HUES6 (cell line): ENCODE measurements at regions not wholly inside any gene's neighbourhood (a gene's known extent, or its start where the extent isn't known, plus 50 kb on each side); places are given as distances from the start of the nearest gene placed in this dataset.

ENCODE experiments used
- H3K27ac ChIP-seq: 2 replicates; pipeline ENCODE4 v1.7.0; 2013; ENCODE audit warnings: low read depth, mild to moderate bottlenecking, low read length, inconsistent platforms
- H3K27me3 ChIP-seq: 2 replicates; pipeline ENCODE4 v1.6.1; 2013; ENCODE audit warnings: low read length; ENCODE audit not compliant: control insufficient read depth, insufficient read depth
- H3K36me3 ChIP-seq: 2 replicates; pipeline ENCODE4 v1.6.1; 2013; ENCODE audit warnings: low read length; ENCODE audit not compliant: control insufficient read depth, insufficient read depth
- H3K4me1 ChIP-seq: 2 replicates; pipeline ENCODE4 v1.6.1; 2013; ENCODE audit warnings: low read length; ENCODE audit not compliant: control insufficient read depth, insufficient read depth
- H3K4me3 ChIP-seq: 2 replicates; pipeline ENCODE4 v1.5.1; 2013; ENCODE audit warnings: low read depth, low read length
- H3K9ac ChIP-seq: one replicate; pipeline ENCODE4 v1.6.1; 2013; ENCODE audit warnings: mild to moderate bottlenecking, low read length
- H3K9me3 ChIP-seq: 2 replicates; pipeline ENCODE4 v1.6.1; 2013; ENCODE audit warnings: low read depth, low read length; ENCODE audit not compliant: control insufficient read depth, insufficient read depth

GRCh38 chr1:195761104-195761503 lies 847.1 kb downstream of the KCNT2 start:
- Histone ChIP-seq H3K4me3 (no peak overlapping the region), H3K27ac (no peak overlapping the region), H3K27me3 (no peaks in the 10 kb centered on the region)

GRCh38 chr1:195756109-195756508 lies 852.1 kb downstream of the KCNT2 start:
- no peak overlapping the region for H3K9ac ChIP-seq
- H3K36me3 ChIP-seq, result no peaks in the 10 kb centered on the region
- no peaks in the 10 kb centered on the region for H3K4me1 ChIP-seq
- H3K27ac ChIP-seq, result no peak overlapping the region
- H3K9me3 ChIP-seq, result no peaks in the 10 kb centered on the region
- H3K27me3 ChIP-seq, result no peaks in the 10 kb centered on the region
- H3K4me3 ChIP-seq, result no peak overlapping the region

More at GRCh38 chr1:195761104-195761503, 847.1 kb downstream of the KCNT2 start:
- H3K4me1 ChIP-seq, result peaks cover 7% of the 10 kb centered on the region; the same call in 1 of the 2 replicates
- H3K36me3 ChIP-seq, result no peaks in the 10 kb centered on the region
- H3K9me3 ChIP-seq, result no peaks in the 10 kb centered on the region
- no peak overlapping the region for H3K9ac ChIP-seq

- Histone ChIP-seq H3K27ac (no peak overlapping the region), H3K4me1 (no peaks in the 10 kb centered on the region), H3K36me3 (no peaks in the 10 kb centered on the region), H3K9me3 (no peaks in the 10 kb centered on the region), H3K4me3 (no peak overlapping the region), H3K9ac (no peak overlapping the region), H3K27me3 (no peaks in the 10 kb centered on the region)
These were observed 853.4 kb downstream of the KCNT2 start for GRCh38 chr1:195754874-195755273.

GRCh38 chr1:195754303-195754702 lies 853.9 kb downstream of the KCNT2 start:
- Histone ChIP-seq H3K27me3 (no peaks in the 10 kb centered on the region), H3K4me1 (no peaks in the 10 kb centered on the region), H3K27ac (no peak overlapping the region), H3K9me3 (no peaks in the 10 kb centered on the region), H3K36me3 (no peaks in the 10 kb centered on the region), H3K9ac (no peak overlapping the region), H3K4me3 (no peak overlapping the region)

- no peaks in the 10 kb centered on the region for H3K36me3 ChIP-seq
- H3K4me1 ChIP-seq, result peaks cover 2% of the 10 kb centered on the region; the same call in 1 of the 2 replicates
- H3K27me3 ChIP-seq, result no peaks in the 10 kb centered on the region
- H3K27ac ChIP-seq, result no peak overlapping the region
- no peak overlapping the region for H3K4me3 ChIP-seq
- no peaks in the 10 kb centered on the region for H3K9me3 ChIP-seq
- no peak overlapping the region for H3K9ac ChIP-seq
These were observed 859.3 kb downstream of the KCNT2 start for GRCh38 chr1:195748969-195749368.

- Histone ChIP-seq H3K27ac (no peak overlapping the region), H3K4me1 (peaks cover 7% of the 10 kb centered on the region), H3K9me3 (no peaks in the 10 kb centered on the region), H3K9ac (no peak overlapping the region), H3K27me3 (no peaks in the 10 kb centered on the region), H3K36me3 (no peaks in the 10 kb centered on the region), H3K4me3 (no peak overlapping the region)
These were observed 862.8 kb downstream of the KCNT2 start for GRCh38 chr1:195745189-195746010.

- H3K4me1 ChIP-seq, result peaks cover 10% of the 10 kb centered on the region
- H3K27ac ChIP-seq, result no peak overlapping the region
- H3K36me3 ChIP-seq, result no peaks in the 10 kb centered on the region
- no peaks in the 10 kb centered on the region for H3K9me3 ChIP-seq
- H3K4me3 ChIP-seq, result no peak overlapping the region
- no peak overlapping the region for H3K9ac ChIP-seq
- H3K27me3 ChIP-seq, result no peaks in the 10 kb centered on the region
These were observed 864.0 kb downstream of the KCNT2 start for GRCh38 chr1:195744256-195744655.

GRCh38 chr1:195740862-195741261 lies 867.4 kb downstream of the KCNT2 start:
- H3K36me3 ChIP-seq, result no peaks in the 10 kb centered on the region
- H3K4me3 ChIP-seq, result no peak overlapping the region
- H3K27me3 ChIP-seq, result no peaks in the 10 kb centered on the region
- no peaks in the 10 kb centered on the region for H3K9me3 ChIP-seq
- peaks cover 16% of the 10 kb centered on the region for H3K4me1 ChIP-seq
- no peak overlapping the region for H3K27ac ChIP-seq
- H3K9ac ChIP-seq, result no peak overlapping the region

- H3K27me3 ChIP-seq, result no peaks in the 10 kb centered on the region
- no peaks in the 10 kb centered on the region for H3K9me3 ChIP-seq
- no peak overlapping the region for H3K9ac ChIP-seq
- peaks cover 14% of the 10 kb centered on the region for H3K4me1 ChIP-seq
- no peaks in the 10 kb centered on the region for H3K36me3 ChIP-seq
- H3K27ac ChIP-seq, result no peak overlapping the region
- H3K4me3 ChIP-seq, result no peak overlapping the region
These were observed 869.1 kb downstream of the KCNT2 start for GRCh38 chr1:195738966-195739650.

GRCh38 chr1:195735140-195735539 lies 873.1 kb downstream of the KCNT2 start:
- Histone ChIP-seq H3K36me3 (no peaks in the 10 kb centered on the region), H3K4me1 (peaks cover 9% of the 10 kb centered on the region; the same call in 1 of the 2 replicates), H3K9ac (no peak overlapping the region), H3K4me3 (no peak overlapping the region), H3K27me3 (no peaks in the 10 kb centered on the region), H3K9me3 (0 out of 2 replicates have a peak, but pooled peaks cover 8% of the 10 kb centered on the region), H3K27ac (no peak overlapping the region)

- Histone ChIP-seq H3K27me3 (no peaks in the 10 kb centered on the region), H3K9ac (no peak overlapping the region), H3K36me3 (no peaks in the 10 kb centered on the region), H3K27ac (no peak overlapping the region), H3K9me3 (0 out of 2 replicates have a peak, but pooled peaks cover 8% of the 10 kb centered on the region), H3K4me3 (no peak overlapping the region), H3K4me1 (0 out of 2 replicates have a peak, but pooled peaks cover 2% of the 10 kb centered on the region)
These were observed 874.4 kb downstream of the KCNT2 start for GRCh38 chr1:195733826-195734225.
